Astrocyte (in vitro differentiated cells and primary cell): ENCODE measurements at regions not wholly inside any gene's neighbourhood (a gene's known extent, or its start where the extent isn't known, plus 50 kb on each side); places are given as distances from the start of the nearest gene placed in this dataset.

ENCODE experiments used
- DNase-seq: peaks from one replicate; pipeline ENCODE4 v3.0.0-alpha.2; 2010; ENCODE audit warnings: low read depth
- FAIRE-seq: peaks from 2 replicates; lab custom pipeline; 2011; peaks lifted over from hg19 to GRCh38; lab: Jason Lieb, UNC
- H2AFZ ChIP-seq: 2 replicates; pipeline ENCODE4 v1.6.0; 2012; ENCODE audit warnings: low read depth, low read length, inconsistent platforms
- H3K27ac ChIP-seq: 2 replicates; pipeline ENCODE4 v1.5.1; 2011; ENCODE audit warnings: low read depth, low read length, inconsistent platforms
- H3K27me3 ChIP-seq: 2 replicates; pipeline ENCODE4 v1.6.0; 2011; ENCODE audit warnings: low read length, inconsistent platforms; ENCODE audit not compliant: insufficient read depth
- H3K36me3 ChIP-seq: 2 replicates; pipeline ENCODE4 v1.5.1; 2011; ENCODE audit warnings: low read length, inconsistent platforms; ENCODE audit not compliant: insufficient read depth
- H3K4me1 ChIP-seq: 2 replicates; pipeline ENCODE4 v1.5.1; 2011; ENCODE audit warnings: low read length, inconsistent platforms; ENCODE audit not compliant: insufficient read depth
- H3K4me2 ChIP-seq: 2 replicates; pipeline ENCODE4 v1.6.0; 2012; ENCODE audit warnings: low read length, inconsistent platforms
- H3K4me3 ChIP-seq: 2 replicates; pipeline ENCODE4 v1.5.1; 2011; ENCODE audit warnings: low read depth, mild to moderate bottlenecking, low read length, inconsistent platforms; ENCODE audit not compliant: insufficient read depth
- H3K79me2 ChIP-seq: 2 replicates; pipeline ENCODE4 v1.6.0; 2012; ENCODE audit warnings: mild to moderate bottlenecking, low read length, inconsistent platforms; ENCODE audit not compliant: insufficient read depth
- H3K9ac ChIP-seq: 2 replicates; pipeline ENCODE4 v1.6.0; 2012; ENCODE audit warnings: mild to moderate bottlenecking, low read length, inconsistent platforms
- H3K9me3 ChIP-seq: 2 replicates; pipeline ENCODE4 v1.5.1; 2012; ENCODE audit warnings: low read depth, mild to moderate bottlenecking, low read length, inconsistent platforms; ENCODE audit not compliant: insufficient read depth
- H4K20me1 ChIP-seq: 2 replicates; pipeline ENCODE4 v1.6.0; 2012; ENCODE audit warnings: low read length, inconsistent platforms; ENCODE audit not compliant: insufficient read depth
- H3K27ac Mint-ChIP-seq: one replicate; pipeline ENCODE4 v1.8.0; 2021; ENCODE audit warnings: mild to moderate bottlenecking, mixed read lengths; ENCODE audit not compliant: unreplicated experiment
- H3K27me3 Mint-ChIP-seq: one replicate; pipeline ENCODE4 v1.8.0; 2021; ENCODE audit warnings: low read depth, mixed read lengths; ENCODE audit not compliant: unreplicated experiment
- H3K36me3 Mint-ChIP-seq: one replicate; pipeline ENCODE4 v1.8.0; 2021; ENCODE audit warnings: low read depth, mixed read lengths; ENCODE audit not compliant: unreplicated experiment
- H3K4me1 Mint-ChIP-seq: one replicate; pipeline ENCODE4 v1.8.0; 2021; ENCODE audit warnings: low read depth, mixed read lengths; ENCODE audit not compliant: unreplicated experiment
- H3K4me3 Mint-ChIP-seq: one replicate; pipeline ENCODE4 v1.8.0; 2021; ENCODE audit warnings: mild to moderate bottlenecking, moderate library complexity, mixed read lengths; ENCODE audit not compliant: unreplicated experiment
- H3K9me3 Mint-ChIP-seq: one replicate; pipeline ENCODE4 v1.8.0; 2021; ENCODE audit warnings: mild to moderate bottlenecking, mixed read lengths; ENCODE audit not compliant: unreplicated experiment
- EZH2 ChIP-seq: IDR thresholded peaks from 2 replicates; pipeline ENCODE4 v1.6.1; 2012; ENCODE audit warnings: mild to moderate bottlenecking, low read length, inconsistent platforms; ENCODE audit not compliant: insufficient read depth
- TF ChIP-seq, protein P1 (sequence below): IDR thresholded peaks from 2 replicates; pipeline ENCODE4 v1.5.1; 2011; ENCODE audit warnings: low read depth, mild to moderate bottlenecking, inconsistent platforms, low read length, moderate library complexity; ENCODE audit not compliant: insufficient read depth

DNA sequence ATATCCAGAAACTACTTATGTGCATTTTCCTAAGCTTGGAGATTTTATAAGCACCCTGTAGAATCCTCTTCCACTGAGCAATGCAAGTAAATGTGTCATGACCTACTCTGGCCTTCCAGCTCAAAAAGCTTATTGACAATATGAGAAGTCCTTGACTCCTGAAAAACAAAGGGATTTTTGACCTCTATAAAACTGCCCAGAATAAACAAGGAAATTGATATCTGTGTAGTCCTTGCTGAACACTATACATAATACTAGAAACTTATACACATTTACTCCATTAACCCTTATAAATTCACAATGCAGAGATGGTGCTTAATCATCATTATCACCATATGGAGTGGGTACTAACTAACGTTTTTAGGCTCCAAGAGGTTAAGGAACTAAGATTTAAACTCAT, 197.4 kb upstream of the KRR1 start:
- Histone ChIP-seq H3K27ac (no peak overlapping the region), H2AFZ (no peak overlapping the region), H3K36me3 (no peaks in the 10 kb centered on the region), H3K4me2 (no peak overlapping the region), H3K9me3 (no peaks in the 10 kb centered on the region), H3K9ac (no peak overlapping the region), H3K4me3 (no peak overlapping the region), H3K4me1 (peaks cover 23% of the 10 kb centered on the region), H3K79me2 (no peaks in the 10 kb centered on the region), H4K20me1 (no peaks in the 10 kb centered on the region), H3K27me3 (no peaks in the 10 kb centered on the region)
- Mint-ChIP-seq H3K27ac (no peak overlapping the region), H3K36me3 (no peaks in the 10 kb centered on the region), H3K4me1 (peaks cover 42% of the 10 kb centered on the region), H3K9me3 (no peaks in the 10 kb centered on the region), H3K4me3 (no peak overlapping the region), H3K27me3 (no peaks in the 10 kb centered on the region)
- no peak for FAIRE-seq
- TF ChIP-seq, protein P1, sequence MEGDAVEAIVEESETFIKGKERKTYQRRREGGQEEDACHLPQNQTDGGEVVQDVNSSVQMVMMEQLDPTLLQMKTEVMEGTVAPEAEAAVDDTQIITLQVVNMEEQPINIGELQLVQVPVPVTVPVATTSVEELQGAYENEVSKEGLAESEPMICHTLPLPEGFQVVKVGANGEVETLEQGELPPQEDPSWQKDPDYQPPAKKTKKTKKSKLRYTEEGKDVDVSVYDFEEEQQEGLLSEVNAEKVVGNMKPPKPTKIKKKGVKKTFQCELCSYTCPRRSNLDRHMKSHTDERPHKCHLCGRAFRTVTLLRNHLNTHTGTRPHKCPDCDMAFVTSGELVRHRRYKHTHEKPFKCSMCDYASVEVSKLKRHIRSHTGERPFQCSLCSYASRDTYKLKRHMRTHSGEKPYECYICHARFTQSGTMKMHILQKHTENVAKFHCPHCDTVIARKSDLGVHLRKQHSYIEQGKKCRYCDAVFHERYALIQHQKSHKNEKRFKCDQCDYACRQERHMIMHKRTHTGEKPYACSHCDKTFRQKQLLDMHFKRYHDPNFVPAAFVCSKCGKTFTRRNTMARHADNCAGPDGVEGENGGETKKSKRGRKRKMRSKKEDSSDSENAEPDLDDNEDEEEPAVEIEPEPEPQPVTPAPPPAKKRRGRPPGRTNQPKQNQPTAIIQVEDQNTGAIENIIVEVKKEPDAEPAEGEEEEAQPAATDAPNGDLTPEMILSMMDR: no peak
- no peak for TF ChIP-seq EZH2
- DNase-seq: no peak

DNA sequence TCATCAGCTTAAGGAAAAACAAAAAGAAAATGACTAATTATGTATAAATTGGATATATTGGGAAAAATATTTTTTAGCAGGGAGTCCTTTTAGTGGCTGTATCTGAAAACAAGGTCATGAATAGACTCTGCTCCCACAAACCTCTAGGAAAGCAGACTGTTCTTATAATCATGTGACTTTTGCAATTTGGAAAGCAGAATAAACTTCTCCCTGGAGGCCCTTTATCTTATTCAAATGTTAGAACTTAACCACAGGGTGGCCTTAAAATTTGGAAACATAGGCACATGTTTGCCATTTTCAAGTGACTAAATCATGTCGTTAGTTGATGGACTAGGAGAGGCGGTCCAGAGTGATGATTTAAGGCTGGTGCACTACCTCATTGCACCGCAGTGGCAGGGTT, 196.6 kb upstream of the KRR1 start:
- DNase-seq (no peak), FAIRE-seq (no peak)
- Mint-ChIP-seq H3K9me3 (no peaks in the 10 kb centered on the region), H3K36me3 (no peaks in the 10 kb centered on the region), H3K4me3 (no peak overlapping the region), H3K27me3 (no peaks in the 10 kb centered on the region), H3K4me1 (peaks cover 38% of the 10 kb centered on the region), H3K27ac (no peak overlapping the region)
- no peaks in the 10 kb centered on the region for H3K27me3 ChIP-seq
- H3K27ac ChIP-seq: no peak overlapping the region
- H4K20me1 ChIP-seq: no peaks in the 10 kb centered on the region
- H3K9me3 ChIP-seq: no peaks in the 10 kb centered on the region
- TF ChIP-seq, protein P1: no peak
- no peak overlapping the region for H3K4me2 ChIP-seq
- no peak overlapping the region for H3K4me3 ChIP-seq
- no peak overlapping the region for H2AFZ ChIP-seq
- H3K36me3 ChIP-seq: no peaks in the 10 kb centered on the region
- H3K9ac ChIP-seq: no peak overlapping the region
- H3K4me1 ChIP-seq: peaks cover 23% of the 10 kb centered on the region
- H3K79me2 ChIP-seq: no peaks in the 10 kb centered on the region

DNA sequence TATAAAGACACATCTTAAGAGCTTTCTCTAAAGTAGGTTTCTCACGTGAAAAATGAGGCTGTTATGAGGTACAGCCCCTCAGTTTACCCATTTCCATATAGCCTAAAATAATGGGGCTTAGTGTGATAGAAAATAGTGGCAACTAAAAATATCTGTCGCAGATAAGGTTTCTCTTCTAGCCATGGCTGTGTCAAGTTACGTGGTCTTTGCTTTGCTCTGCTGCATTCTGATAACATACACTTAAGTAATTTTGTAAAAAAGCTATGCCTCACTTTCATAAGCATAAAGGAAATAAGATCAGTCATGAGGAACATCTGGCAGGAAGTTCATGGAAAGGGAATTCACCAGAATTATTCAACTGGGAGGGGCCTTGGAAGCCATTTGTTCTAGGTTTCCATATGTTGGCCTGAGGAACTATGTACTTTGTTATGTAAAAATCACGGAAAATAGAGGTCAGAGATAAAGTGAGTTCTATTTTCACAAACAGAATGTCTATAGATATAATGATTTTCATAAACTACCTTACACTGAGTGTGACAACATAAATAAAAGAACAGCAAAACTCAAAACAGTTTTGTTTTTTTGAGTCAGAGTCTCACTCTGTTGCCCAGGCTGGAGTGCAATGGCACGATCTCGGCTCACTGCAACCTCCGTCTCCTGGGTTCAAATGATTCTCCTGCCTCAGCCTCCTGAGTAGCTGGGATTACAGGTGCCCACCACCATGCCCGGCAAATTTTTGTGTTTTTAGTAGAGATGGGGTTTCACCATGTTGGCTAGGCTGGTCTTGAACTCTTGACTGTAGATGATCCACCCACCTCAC, 195.6 kb upstream of the KRR1 start:
- H3K4me2 ChIP-seq: peak overlapping the region; percentile 77
- H3K9me3 ChIP-seq: no peaks in the 10 kb centered on the region
- Mint-ChIP-seq H3K36me3 (no peaks in the 10 kb centered on the region), H3K4me3 (no peak overlapping the region), H3K9me3 (no peaks in the 10 kb centered on the region), H3K4me1 (peaks cover 29% of the 10 kb centered on the region), H3K27ac (peak overlapping the region; percentile 9), H3K27me3 (no peaks in the 10 kb centered on the region)
- no peak for TF ChIP-seq EZH2
- TF ChIP-seq, protein P1: no peak
- H3K27me3 ChIP-seq: no peaks in the 10 kb centered on the region
- no peak overlapping the region for H3K4me3 ChIP-seq
- no peaks in the 10 kb centered on the region for H3K36me3 ChIP-seq
- peaks cover 18% of the 10 kb centered on the region for H3K4me1 ChIP-seq
- FAIRE-seq (no peak), DNase-seq (peak; percentile 81)
- H3K9ac ChIP-seq: peak overlapping the region; percentile 56
- peak overlapping the region; percentile 61 for H3K27ac ChIP-seq
- no peaks in the 10 kb centered on the region for H3K79me2 ChIP-seq
- H4K20me1 ChIP-seq: no peaks in the 10 kb centered on the region
- no peak overlapping the region for H2AFZ ChIP-seq
